GM21786 (cell line): ENCODE measurements at regions not wholly inside any gene's neighbourhood (a gene's known extent, or its start where the extent isn't known, plus 50 kb on each side); places are given as distances from the start of the nearest gene placed in this dataset.

Experiments
- ATAC-seq: cut with Tn5 transposase; IDR thresholded peaks from one replicate; pipeline ENCODE4 v1.9.1; 2021; ENCODE audit not compliant: unreplicated experiment

DNA sequence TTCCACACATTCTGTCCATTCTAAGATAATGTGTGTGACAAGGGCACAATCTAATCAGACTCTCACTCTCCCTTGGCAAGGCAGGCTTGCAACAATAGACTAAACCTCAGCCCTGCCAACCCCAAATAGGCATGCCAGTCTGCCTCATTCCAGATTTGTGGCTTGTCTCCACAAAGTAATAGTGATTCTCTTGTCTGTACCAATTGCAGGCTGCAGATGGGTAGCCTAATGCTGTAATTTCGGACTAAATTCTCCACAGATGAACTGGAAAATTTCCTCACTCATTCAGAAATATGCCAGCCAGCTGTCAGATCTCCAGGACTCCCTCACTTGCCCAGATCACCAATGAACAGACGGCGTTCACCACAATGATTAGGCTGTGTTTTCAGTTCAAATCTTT lies 413.6 kb downstream of the ELAVL2 start:
- no peak for ATAC-seq

DNA sequence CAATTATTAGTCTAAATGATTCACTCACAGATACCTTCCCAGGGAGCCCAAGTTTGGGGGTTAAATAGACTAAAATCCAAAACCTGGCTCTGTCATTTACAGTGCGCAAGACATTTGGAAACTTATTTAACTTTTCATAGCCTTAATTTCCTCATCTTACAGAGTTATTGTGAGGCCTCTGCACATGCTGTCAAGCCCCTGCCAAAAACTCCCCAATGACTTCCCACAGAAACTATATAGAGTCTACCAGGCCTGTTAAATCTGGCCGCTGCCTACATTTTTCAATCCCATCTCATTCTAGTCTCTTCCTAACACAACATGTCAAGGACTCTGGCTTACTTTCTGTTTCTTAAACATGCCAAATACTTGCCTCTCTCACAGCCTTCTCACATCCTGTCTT lies 412.5 kb downstream of the ELAVL2 start:
- no peak for ATAC-seq

DNA sequence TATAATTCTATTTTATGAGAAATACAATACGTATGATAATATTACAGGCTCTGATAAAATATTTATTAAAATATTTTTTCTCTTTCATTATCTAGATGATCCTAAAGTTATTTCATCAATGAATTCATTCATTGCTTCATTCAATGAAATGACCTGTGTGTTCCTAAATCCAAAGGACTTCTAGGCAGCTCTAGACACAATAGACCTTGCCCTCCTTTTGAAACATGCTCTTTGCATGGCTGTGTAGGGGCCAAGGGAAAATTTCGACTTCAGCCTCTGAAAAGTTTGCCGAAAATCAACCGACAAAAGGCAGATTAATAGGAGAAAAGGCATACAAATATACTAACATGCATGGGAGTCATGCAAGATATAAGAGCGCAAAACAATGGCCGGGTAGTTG lies 402.0 kb downstream of the ELAVL2 start:
- no peak for ATAC-seq

DNA sequence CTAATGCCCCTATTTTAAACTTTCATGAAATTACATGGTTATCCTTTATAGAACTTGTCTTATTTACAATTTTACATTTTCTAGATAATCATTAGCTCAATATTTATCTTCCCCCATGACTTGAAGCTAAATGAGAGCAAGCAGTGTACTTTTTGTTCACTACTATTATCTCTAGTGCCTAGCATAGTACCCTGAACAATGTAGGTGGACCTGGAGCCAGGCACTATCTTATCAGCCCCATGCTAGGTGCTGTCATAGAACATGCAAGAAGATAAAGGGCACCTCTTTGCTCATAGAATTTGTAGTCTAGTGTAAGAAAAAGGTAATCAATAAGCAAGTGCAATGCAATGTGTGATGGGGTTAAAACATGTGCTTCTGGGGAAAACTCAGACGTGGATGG lies 399.9 kb downstream of the ELAVL2 start:
- no peak for ATAC-seq

DNA sequence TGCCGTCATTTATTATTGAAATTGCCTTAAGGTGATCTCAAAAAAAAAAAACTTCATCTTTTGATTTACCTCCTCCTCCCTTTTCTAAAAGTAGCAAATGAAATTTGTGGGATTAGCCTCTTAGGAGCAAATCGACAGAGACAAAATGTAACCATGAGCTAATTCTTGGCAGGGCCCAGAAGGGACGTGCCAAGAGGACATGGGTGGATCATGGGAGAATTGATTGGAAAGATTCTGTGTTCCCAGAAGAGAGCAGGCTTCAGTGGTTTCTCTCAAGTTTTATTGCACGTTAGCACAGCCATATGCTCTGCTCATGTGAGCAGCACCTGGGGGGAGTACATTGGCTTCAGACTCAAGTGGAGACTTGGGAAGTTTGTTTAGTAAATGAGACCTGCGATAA lies 394.6 kb downstream of the ELAVL2 start:
- no peak for ATAC-seq

DNA sequence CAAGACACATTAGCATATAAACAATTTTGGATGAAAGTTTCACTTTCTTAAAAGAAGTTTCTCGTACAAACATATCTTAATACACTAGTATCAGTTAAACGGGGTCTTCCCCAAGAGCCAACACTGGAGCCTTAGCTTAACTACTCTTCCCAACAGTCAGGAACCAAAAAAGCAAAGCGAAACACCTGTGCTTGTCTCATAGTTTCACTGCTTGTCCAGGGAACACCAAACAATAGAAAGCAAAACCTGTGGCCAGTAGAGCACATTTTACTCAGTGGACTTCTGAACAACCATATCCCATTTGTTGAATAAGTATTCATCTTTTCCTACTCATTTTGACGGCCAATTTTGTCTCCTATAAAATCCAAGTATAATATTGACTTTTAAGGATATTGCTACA lies 391.4 kb downstream of the ELAVL2 start:
- ATAC-seq: no peak

DNA sequence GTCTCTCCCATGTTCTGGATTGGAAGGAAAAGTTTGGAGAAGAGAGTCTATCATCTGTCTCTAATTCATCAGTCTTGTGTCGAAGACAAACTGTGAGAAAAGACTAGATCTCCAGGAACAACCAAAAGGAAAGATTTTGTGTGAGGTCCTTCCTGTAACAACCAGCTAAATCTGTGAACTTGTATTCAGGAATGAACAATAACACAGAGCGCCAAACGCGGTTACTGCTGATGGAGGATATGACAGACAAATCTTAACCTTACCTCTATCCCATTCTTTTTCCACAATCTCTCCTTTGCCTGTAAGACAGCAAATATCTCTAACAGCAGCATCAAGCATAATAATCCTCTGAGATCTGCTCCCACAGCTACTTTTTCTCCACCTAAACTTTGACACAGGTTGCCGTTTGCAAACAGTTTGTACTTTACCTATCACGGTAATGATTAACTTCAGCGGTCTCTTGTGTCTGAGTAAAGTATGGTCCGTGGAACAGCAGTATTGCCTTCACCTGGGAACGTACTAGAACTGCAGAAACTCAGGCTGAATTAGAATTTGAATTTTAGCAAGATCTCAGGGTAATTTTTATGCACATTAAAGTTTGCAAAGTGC lies 387.6 kb downstream of the ELAVL2 start:
- no peak for ATAC-seq

DNA sequence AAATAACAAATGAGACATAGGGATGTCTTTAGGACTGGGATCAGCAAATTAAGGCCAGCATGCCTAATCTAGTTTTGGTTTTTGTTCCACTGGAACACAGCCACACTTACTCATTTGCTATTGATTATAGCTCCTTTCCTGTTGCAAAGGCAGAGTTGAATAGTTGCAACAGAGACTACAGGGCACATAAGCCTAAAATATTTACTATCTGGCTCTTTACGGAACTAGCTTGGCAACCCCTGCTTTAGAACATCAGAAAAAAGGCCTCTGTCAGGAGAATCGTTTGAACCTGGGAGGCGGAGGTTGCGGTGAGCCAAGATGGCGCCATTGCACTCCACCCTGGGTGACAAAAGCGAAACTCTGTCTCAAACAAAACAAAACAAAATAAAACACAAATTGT lies 384.8 kb downstream of the ELAVL2 start:
- no peak for ATAC-seq

DNA sequence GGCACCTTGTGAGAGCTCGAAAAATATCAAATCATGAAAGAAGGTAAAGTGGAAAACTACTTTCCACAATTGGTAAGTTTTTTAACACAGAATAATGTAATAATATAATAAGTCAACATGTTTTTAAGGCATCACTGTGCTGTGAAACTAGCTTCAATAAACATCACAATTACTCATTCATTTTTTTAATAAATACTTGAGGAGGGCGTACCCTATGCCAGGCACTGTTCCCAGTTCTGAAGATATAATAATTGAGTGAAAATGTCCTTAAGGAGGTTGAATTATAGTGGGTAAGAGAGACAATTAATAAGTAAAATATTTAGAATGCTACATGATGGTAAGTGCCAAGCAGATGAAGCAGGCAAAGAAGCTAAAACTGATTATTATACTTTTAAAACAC lies 381.4 kb downstream of the ELAVL2 start:
- ATAC-seq: no peak

DNA sequence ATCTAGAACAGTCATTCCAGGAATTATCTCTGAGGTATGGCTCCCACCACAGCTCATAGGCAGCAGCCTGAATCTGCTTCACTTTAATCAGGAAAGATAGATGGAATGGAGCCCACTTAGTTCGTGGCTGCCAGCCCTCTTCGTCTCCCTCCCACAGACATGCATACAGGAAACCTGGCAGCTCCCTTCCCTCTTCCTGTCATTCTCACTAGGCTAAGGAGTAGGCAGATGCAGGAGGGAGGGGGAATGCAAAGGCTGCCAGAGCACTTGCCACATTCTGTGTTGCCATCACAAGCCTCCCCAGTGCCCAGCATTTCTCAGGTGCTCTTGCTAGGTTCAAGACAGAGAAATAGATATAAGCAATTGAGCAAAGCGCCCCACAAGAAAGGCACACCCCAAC lies 378.9 kb downstream of the ELAVL2 start:
- ATAC-seq: no peak

DNA sequence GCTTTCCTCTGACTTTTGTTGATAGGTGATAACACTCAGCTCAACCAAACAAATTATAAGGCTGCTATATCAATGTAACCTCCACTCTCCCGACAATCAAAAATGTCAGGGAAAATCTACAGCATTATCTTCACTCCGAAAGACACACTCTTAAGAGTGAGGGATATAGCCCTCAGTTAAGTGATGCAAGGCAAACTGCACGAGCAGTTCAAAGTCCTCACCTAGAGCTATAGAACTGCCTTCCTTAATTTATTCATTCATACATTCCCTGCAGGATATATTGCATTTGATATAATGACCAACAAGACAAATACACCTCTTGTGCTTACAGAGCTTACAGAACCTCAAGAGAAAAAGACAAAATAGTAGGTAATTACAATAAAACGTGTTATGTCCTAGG lies 378.1 kb downstream of the ELAVL2 start:
- no peak for ATAC-seq

DNA sequence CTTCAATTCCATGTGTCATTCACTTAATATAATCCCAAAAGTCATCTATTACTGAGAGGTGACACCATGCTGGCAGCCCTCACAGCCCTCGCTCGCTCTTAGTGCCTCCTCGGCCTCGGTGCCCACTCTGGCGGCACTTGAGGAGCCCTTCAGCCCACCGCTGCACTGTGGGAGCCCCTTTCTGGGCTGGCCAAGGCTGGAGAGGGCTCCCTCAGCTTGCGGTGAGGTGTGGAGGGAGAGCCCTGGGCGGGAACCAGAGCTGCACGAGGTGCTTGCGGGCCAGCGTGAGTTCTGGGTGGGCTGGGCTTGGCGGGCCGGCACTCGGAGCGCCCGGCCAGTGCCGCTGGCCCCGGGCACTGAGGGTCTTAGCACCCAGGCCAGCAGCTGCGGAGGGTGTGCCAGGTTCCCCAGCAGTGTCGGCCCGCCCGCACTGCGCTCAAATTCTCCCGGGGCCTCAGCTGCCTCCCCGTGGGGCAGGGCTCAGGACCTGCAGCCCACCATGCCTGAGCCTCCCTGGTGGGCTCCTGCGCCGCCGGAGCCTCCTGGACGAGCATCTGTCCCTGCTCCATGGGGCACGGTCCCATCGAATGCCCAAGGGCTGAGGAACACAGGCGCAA lies 374.1 kb downstream of the ELAVL2 start:
- ATAC-seq: no peak

DNA sequence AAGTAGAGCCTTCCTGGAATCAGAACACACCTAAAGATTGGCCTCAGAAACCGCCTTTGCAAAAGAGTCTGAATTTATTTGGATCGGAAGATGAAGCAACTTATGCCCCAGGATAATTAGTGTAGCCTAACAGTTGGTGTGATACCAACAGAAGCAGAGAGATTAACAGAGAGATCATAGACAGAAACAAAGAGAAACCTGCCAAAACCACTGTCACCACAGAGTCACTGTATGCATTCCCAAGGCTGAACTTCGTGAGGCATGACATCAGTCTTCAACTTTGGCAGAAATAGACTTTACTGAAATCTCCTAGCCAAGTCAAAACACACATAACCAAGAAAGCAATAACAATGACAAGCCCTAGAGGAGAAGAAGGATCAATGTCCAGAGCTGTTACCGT lies 361.8 kb downstream of the ELAVL2 start:
- ATAC-seq: no peak

DNA sequence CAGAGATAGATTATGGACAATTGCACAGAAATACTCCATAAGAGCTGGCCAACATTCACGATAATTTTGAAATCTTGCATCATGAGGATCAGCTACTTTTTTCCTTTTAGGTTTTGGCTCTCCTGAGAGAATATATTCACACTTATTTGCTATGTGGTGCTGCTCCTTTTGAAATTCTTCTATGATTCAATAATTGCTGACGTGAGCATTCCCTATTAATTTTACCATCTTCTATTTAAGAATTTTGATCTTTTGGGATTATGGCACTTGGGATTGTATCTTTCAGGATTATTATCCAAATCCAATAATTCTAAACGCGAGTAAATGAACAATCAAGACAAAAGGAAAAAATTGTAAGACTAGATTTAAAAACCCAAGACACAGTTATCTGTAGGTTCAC lies 358.8 kb downstream of the ELAVL2 start:
- ATAC-seq: no peak

DNA sequence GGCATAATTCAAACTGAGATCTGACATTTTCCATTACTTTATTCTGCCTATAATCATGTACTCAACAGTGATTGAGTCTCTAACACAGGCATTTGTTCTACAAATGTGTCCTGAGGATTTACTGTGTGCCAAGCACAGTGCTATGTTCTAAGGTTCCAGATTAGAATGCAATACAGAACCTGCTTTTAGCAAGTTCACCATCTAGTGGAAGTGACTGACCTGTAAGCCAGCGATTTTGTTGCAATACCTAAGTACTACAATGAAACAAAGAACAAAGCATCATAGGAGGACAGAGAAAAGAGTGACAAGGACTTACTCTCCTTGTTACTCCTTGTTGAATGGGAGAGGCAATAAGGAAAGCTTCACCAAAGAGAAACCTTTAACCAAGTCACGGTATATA lies 348.1 kb downstream of the ELAVL2 start:
- ATAC-seq: no peak

DNA sequence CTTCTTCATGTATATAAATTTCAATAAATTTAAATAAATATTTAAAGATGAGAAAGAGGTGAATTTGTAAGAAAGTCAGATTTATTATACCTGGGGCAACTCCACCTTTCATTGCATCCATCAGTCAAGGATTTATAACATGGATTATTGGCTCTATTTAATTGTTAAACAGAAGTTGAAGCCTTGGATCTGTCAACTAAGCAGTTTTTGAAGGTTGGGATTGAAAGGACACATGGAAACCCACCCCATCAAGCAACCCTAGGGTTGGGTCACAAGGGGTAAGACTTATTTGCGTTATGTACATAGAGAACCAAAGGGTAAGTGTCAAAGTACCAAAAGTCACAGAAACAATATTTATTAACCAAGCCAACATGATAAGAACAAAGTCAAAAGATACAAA lies 342.5 kb downstream of the ELAVL2 start:
- no peak for ATAC-seq

DNA sequence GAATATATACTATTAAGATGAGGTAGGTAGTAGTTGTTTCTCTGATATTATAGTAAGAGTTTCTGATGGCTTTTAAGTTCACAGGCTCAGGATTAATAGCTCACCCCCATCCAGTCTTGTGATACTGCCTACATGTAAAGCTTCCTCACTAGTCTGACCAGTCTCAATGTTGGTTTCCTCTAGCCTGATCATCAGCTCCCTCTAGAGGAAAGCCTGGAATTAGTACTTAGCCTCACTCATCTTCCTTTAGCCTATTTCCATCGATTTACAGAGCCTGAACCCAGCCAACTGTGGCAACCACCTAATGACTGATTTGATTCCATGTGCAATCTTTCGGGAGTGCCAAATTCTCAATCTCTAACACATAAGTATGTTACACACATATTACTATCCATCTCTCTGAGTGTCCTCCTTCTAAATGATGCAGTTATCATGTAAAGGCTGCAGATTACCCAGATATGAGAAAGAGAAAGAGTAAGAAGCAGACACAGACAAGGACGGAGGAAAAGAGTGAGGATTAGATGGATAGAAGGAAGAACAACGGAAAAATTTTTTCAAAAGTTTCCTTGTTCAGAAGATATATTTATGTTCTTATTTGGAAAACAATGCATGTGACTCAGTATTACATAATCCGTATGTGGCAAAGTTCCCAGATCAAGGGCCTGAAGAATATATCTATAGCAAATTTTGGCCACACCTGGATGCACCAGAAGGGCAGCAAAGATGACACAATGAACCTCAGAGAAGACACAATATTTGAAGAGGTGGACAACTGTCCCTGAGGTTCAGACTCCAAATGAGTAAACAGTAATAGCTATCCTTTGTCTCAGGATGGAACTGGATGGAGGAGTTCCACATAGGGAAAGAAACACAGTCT lies 333.7 kb downstream of the ELAVL2 start:
- ATAC-seq: no peak

DNA sequence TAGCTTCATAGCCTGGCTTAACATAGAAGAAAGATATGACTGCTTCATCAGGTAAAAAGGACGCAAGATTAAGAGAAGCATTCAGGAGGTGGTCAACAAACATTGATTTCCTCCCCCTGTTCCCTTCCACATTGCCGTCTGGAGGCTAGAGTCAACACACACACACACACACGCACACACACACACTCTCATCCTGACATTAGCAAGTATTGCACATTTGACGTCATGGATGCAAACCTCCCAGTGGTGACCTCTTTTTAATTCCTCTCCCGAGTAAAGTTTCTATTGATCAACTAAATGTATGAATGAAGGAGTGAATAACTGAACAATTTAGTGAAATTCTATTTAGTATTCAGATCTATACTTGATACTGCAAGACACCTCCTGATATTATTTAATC lies 332.8 kb downstream of the ELAVL2 start:
- ATAC-seq: no peak

DNA sequence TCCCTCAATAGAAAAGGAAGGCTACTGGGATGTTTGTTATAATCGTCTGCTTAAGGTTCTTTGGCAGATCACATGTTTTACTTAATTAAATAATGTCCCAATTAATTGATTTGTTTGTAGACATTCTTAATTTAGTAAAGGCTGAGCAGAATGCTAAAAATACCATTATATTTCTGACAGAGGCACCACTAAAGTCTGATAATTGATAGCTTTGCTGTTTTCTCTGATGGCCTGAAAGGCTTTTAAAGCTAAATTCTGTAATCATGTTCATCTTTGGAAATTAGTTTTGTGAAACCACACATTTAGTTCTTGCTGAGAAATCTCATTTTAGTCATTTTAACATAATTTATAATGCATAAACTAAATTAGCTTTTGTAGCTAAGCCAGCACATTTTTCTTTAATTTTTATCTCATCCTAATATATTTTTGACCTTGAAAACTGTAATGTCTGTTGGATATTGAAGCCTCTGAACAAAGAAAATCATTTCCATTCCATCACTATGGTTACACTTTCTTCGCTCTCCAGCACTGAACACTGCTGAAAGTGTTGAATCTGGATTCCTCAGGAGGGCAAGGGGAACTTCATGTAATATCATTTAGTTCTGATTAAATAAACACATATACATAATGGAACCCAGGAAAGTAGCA lies 329.4 kb downstream of the ELAVL2 start:
- ATAC-seq: no peak

DNA sequence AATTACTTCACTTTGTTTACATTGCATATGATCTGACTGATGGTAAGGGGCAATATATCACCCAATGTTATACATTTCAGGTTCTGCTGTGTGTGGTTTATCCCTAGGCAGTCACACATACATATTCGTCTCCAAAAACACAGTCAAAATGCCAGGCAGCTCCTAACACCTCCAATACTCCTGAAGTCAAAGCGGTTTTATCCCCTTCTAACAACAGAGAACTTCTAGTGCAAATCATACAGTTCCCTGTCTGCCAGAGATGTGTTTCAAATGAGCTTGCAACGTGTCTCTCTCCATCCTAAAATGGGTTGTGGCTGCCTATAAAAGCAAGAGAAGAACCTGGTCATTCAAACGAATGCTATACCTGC lies 328.9 kb downstream of the ELAVL2 start:
- ATAC-seq: no peak

DNA sequence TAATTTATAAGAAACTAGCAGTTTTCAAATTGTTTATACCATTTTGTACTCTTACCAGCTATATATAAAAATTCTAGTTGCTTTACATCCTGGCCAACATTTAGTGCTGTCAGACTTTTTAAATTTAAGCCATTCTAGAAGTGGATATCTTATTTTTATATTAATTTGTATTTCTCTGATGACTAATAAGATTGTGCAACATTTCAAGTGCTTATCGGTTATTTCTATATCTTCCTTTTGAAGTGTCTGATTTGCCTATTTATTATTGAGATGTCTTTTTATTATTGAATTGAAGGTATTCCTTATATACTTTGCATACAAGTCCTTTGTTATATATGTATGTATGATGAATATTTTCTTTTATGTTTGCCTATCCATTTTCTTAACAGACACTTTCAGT lies 324.0 kb downstream of the ELAVL2 start:
- ATAC-seq: no peak

DNA sequence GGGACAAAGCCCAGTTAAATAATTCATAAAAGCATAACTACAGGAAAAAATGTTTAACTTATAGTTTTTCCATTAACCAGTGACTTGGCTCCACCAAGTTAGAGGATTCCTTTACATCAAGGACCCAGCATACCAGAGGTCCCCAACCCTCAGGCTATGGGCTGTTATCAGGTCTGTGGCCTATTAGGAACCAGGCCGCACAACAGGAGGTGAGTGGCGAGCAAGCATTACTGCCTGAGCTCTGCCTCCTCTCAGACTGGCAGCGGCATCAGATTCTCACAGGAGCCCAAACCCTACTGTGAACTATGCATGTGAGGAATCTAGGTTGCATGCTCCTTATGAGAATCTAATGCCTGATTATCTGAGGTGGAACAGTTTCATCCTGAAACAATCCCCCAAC lies 303.1 kb downstream of the ELAVL2 start:
- ATAC-seq: no peak
